ENCODE measurements at regions not wholly inside any gene's neighbourhood (a gene's known extent, or its start where the extent isn't known, plus 50 kb on each side); places are given as distances from the start of the nearest gene placed in this dataset.

- no peak for DNase-seq (ENCODE audit: low spot score)
Measured at GRCh38 chr2:22238967-22239366, 1115.2 kb downstream of the TDRD15 start.

- no peak for DNase-seq (ENCODE audit: low spot score)
Measured at GRCh38 chr2:22247466-22247865, 1123.7 kb downstream of the TDRD15 start.

GRCh38 chr2:22248851-22249250 lies 1125.1 kb downstream of the TDRD15 start:
- DNase-seq (ENCODE audit: low spot score): no peak

- DNase-seq (ENCODE audit: low spot score): no peak
Measured at GRCh38 chr2:22253171-22253570, 1129.4 kb downstream of the TDRD15 start.

GRCh38 chr2:22261165-22261564 lies 1123.8 kb upstream of the KLHL29 start:
- no peak for DNase-seq (ENCODE audit: low spot score)

GRCh38 chr2:22270341-22270740 lies 1114.6 kb upstream of the KLHL29 start:
- no peak for DNase-seq (ENCODE audit: low spot score)

GRCh38 chr2:22273853-22274252 lies 1111.1 kb upstream of the KLHL29 start:
- DNase-seq (ENCODE audit: low spot score): no peak

GRCh38 chr2:22274661-22275060 lies 1110.3 kb upstream of the KLHL29 start:
- no peak for DNase-seq (ENCODE audit: low spot score)

GRCh38 chr2:22276696-22277095 lies 1108.3 kb upstream of the KLHL29 start:
- no peak for DNase-seq (ENCODE audit: low spot score)

GRCh38 chr2:22279541-22279940 lies 1105.4 kb upstream of the KLHL29 start:
- no peak for DNase-seq (ENCODE audit: low spot score)

- DNase-seq (ENCODE audit: low spot score): no peak
Measured at GRCh38 chr2:22281033-22281432, 1103.9 kb upstream of the KLHL29 start.

- DNase-seq (ENCODE audit: low spot score): no peak
Measured at GRCh38 chr2:22282220-22282619, 1102.8 kb upstream of the KLHL29 start.

- no peak for DNase-seq (ENCODE audit: low spot score)
Measured at GRCh38 chr2:22282916-22283315, 1102.1 kb upstream of the KLHL29 start.

- DNase-seq (ENCODE audit: low spot score): no peak
Measured at GRCh38 chr2:22283436-22283835, 1101.5 kb upstream of the KLHL29 start.

GRCh38 chr2:22290302-22290701 lies 1094.7 kb upstream of the KLHL29 start:
- DNase-seq (ENCODE audit: low spot score): no peak

- DNase-seq (ENCODE audit: low spot score): no peak
Measured at GRCh38 chr2:22290909-22291473, 1094.0 kb upstream of the KLHL29 start.

- DNase-seq (ENCODE audit: low spot score): no peak
Measured at GRCh38 chr2:22301228-22301627, 1083.8 kb upstream of the KLHL29 start.

GRCh38 chr2:22326250-22326649 lies 1058.7 kb upstream of the KLHL29 start:
- DNase-seq (ENCODE audit: low spot score): no peak

- no peak for DNase-seq (ENCODE audit: low spot score)
Measured at GRCh38 chr2:22329211-22330154, 1055.5 kb upstream of the KLHL29 start.

- DNase-seq (ENCODE audit: low spot score): no peak
Measured at GRCh38 chr2:22336414-22336813, 1048.6 kb upstream of the KLHL29 start.

- no peak for DNase-seq (ENCODE audit: low spot score)
Measured at GRCh38 chr2:22340716-22341115, 1044.3 kb upstream of the KLHL29 start.

- DNase-seq (ENCODE audit: low spot score): no peak
Measured at GRCh38 chr2:22347306-22347705, 1037.7 kb upstream of the KLHL29 start.

GRCh38 chr2:22350621-22351020 lies 1034.4 kb upstream of the KLHL29 start:
- no peak for DNase-seq (ENCODE audit: low spot score)
